GM10248 (cell line): ENCODE measurements at regions not wholly inside any gene's neighbourhood (a gene's known extent, or its start where the extent isn't known, plus 50 kb on each side); places are given as distances from the start of the nearest gene placed in this dataset.

Experiments
- CTCF ChIA-PET: fragments of 300-600 bp; sonication (Branson Sonifier 250); formaldehyde crosslinking; extraction: SDS; loops from one replicate; lab custom pipeline; 2021; ENCODE audit warnings: antibody characterized with exemption; lab: Yijun Ruan, JAX
- POLR2A ChIA-PET: fragments of 350-650 bp; sonication (Branson Sonifier 250); formaldehyde crosslinking; extraction: SDS; loops from one replicate; lab custom pipeline; 2020; ENCODE audit warnings: antibody characterized with exemption; lab: Yijun Ruan, JAX
- DNase-seq: peaks from one replicate; pipeline ENCODE4 v3.0.0; 2012; ENCODE audit errors: extremely low spot score
- TF ChIP-seq, protein P1 (sequence below): IDR thresholded peaks from 2 replicates; pipeline ENCODE4 v1.5.1; 2012; ENCODE audit warnings: mild to moderate bottlenecking, low read depth; ENCODE audit errors: extremely low read depth, missing control alignments, control extremely low read depth

GRCh38 chr17:13367154-13367553 lies 234.6 kb downstream of the HS3ST3A1 start:
- CTCF ChIA-PET, result interaction anchor here (1.1 kb wide), 1 partner anchor 1559 kb away, joined by 3 read pairs; no protein-coding TSS in a partner anchor
- TF ChIP-seq, protein P1, sequence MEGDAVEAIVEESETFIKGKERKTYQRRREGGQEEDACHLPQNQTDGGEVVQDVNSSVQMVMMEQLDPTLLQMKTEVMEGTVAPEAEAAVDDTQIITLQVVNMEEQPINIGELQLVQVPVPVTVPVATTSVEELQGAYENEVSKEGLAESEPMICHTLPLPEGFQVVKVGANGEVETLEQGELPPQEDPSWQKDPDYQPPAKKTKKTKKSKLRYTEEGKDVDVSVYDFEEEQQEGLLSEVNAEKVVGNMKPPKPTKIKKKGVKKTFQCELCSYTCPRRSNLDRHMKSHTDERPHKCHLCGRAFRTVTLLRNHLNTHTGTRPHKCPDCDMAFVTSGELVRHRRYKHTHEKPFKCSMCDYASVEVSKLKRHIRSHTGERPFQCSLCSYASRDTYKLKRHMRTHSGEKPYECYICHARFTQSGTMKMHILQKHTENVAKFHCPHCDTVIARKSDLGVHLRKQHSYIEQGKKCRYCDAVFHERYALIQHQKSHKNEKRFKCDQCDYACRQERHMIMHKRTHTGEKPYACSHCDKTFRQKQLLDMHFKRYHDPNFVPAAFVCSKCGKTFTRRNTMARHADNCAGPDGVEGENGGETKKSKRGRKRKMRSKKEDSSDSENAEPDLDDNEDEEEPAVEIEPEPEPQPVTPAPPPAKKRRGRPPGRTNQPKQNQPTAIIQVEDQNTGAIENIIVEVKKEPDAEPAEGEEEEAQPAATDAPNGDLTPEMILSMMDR, result no peak
- no peak for DNase-seq
- POLR2A ChIA-PET, result no interaction called here

DNA sequence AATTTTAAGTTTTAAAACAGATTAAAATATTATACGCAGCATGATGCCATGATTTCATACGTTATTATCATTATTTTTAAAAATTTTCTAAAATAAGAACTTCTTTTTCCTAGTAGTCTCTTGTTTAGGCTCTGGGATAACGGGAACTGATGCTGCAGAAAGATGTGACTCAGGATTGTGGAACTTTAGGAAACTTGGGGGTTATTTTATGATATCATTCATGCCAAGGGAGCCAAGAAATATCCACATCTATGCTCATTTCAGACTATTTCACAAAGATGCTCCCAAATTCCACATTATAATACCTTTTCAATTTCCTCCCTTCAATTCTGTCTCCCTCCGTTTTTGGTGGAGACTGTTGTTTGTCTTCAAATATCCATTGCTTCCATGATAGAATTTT lies 236.4 kb downstream of the HS3ST3A1 start:
- CTCF ChIA-PET, result no interaction called here

DNA sequence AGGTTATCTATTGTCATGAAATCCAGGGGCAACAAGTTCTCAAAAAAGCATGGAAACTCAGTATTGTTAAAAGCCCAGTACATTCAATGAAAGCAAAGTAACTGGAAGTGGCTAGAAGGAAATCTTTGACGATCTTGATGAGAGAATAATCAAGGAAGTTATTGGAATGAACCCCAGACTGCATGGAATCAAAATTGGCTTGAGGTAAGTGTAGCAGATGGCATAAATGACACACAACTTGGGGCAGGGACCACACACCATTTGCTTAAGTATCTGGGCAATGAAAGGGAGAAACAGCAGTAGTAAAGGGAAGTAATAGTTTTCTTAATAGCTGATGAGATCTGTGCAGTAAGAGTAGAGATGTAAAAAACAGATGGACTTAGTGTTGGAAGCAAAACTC lies 238.0 kb downstream of the HS3ST3A1 start:
- DNase-seq, result no peak
- ChIA-PET POLR2A (no interaction called here), CTCF (interaction anchor here (0.9 to 1.8 kb wide), 2 partner anchors 9 to 10 kb away, joined by 3 to 5 read pairs; no protein-coding TSS in a partner anchor)
- TF ChIP-seq, protein P1, result no peak

More for the DNA sequence above, 236.4 kb downstream of the HS3ST3A1 start:
- TF ChIP-seq, protein P1, result no peak
- POLR2A ChIA-PET, result no interaction called here
- DNase-seq, result no peak

- TF ChIP-seq, protein P1, result no peak
- no peak for DNase-seq
- POLR2A ChIA-PET, result no interaction called here
- CTCF ChIA-PET, result interaction anchor here (1.8 kb wide), 1 partner anchor 10 kb away, joined by 5 read pairs; no protein-coding TSS in a partner anchor
Observed at GRCh38 chr17:13362341-13363122, 239.2 kb downstream of the HS3ST3A1 start.

DNA sequence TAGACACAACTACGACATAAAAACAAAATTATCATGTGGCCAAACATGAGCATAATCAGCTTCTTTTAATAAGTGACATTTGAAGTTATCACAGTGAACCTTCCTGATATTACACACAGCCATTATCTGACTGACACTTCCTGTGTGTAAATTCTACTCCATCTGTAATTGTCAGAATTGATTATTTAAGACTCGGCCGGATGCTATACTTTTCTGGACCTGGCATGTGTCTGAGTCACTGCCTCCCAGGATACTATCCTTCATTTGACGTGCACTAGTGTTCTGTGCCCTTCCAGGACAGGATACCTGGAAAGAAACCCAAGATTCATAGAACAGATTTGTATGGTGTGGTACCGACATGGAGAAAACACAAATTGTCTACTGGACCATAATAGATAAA lies 242.0 kb downstream of the HS3ST3A1 start:
- ChIA-PET POLR2A (no interaction called here), CTCF (interaction anchor here (1.4 to 2.0 kb wide), 2 partner anchors 15 to 57 kb away, joined by 3 to 5 read pairs; no protein-coding TSS in a partner anchor)
- TF ChIP-seq, protein P1, result no peak
- DNase-seq, result no peak

DNA sequence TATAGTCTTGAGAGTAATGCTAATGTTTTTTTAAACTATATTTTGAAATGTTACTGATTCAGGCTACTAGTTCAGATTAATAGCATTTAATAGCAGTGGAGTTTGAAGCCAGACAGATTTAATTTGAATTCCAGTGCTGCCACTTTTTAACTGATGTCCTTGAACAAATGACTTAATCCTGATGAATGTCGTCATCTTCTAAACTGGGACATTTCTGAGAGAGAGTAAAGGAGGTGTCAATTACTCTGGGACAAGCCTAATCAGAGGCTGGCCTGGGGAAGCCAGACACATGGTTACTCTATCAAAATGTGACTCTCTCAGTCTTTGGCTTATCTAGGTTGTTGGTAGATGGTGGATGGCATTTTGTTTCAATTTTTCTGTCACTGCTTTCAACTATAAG lies 246.7 kb downstream of the HS3ST3A1 start:
- DNase-seq, result no peak
- POLR2A ChIA-PET, result no interaction called here
- CTCF ChIA-PET, result no interaction called here
- TF ChIP-seq, protein P1, result no peak
